Pancreas (tissue), 10 donors: ENCODE measurements at regions not wholly inside any gene's neighbourhood (a gene's known extent, or its start where the extent isn't known, plus 50 kb on each side); places are given as distances from the start of the nearest gene placed in this dataset.

Experiments used
- ATAC-seq, 4 donors: fragments of 200-7000 bp; cut with Tn5 transposase; one replicate each; pipeline versions ENCODE4 v1.8.0 to v1.9.1; 2020; ENCODE audit warnings: mild to moderate bottlenecking in 4 of 4, moderate library complexity in 4 of 4
- DNase-seq, 6 donors: peaks; one replicate each; pipeline ENCODE4 v3.0.0-alpha.2; 2020
- FAIRE-seq: peaks from 2 replicates; lab custom pipeline; 2012; peaks lifted over from hg19 to GRCh38; lab: Jason Lieb, UNC
- H3K27ac ChIP-seq, 4 donors: fragments of 200-600 bp; sonication (generic); 1 replicate in 3 of 4; 2 replicates in 1 of 4; pipeline versions ENCODE4 v1.5.0 to v1.8.0; 2020
- H3K27me3 ChIP-seq, 4 donors: fragments of 200-600 bp; one replicate each; pipeline ENCODE4 v1.8.0; 2021
- H3K36me3 ChIP-seq, 3 donors: fragments of 200-600 bp; sonication (generic) in 1 of 3; one replicate each; pipeline versions ENCODE4 v1.5.0 to v1.8.0; 2020 to 2021
- H3K4me1 ChIP-seq, 3 donors: fragments of 200-600 bp; one replicate each; pipeline ENCODE4 v1.8.0; 2021
- H3K4me3 ChIP-seq, 4 donors: fragments of 200-600 bp; sonication (generic) in 2 of 4; one replicate each; pipeline versions ENCODE4 v1.5.0 to v1.8.0; 2020 to 2021
- H3K9me3 ChIP-seq, 4 donors: fragments of 200-600 bp; one replicate each; pipeline ENCODE4 v1.8.0; 2021
- CTCF ChIP-seq, 4 donors: fragments of 200-600 bp; sonication (generic) in 3 of 4; IDR thresholded peaks; one replicate each; pipeline versions ENCODE4 v1.5.0 to v1.8.0; 2021; ENCODE audit warnings: antibody characterized with exemption in 4 of 4
- WGBS, 2 donors: extraction: QIAGEN DNeasy Blood & Tissue Kit; methylation state at CpG; one replicate each; pipeline ENCODE4 v1.1.7; 2013; 5-methylcytosine and 5-hydroxymethylcytosine counted together
- intact Hi-C, 3 donors: fragments of 100-400 bp; cut with DNase I; formaldehyde crosslinking; loops; one replicate each; pipeline versions ENCODE4 v1.11.1 to v1.14.2; 2022
- donor health status: healthy with polysubstance abuse.
- donor health status: DM: no; HTN: no; CAD: no; lungs with moderate emphysema.
- donor health status: DM: no; HTN: no; CAD: no.
- donor health status: control.
- donor health status: control.
- donor health status: Bipolar disorder and iron deficiency.
- donor health status: DM: yes; HTN: yes; CAD: no.
- donor health status: DM: no; HTN: no; CAD: no.
- donor health status: DM: no; HTN: no; CAD: no.
- donor health status: DM: yes; HTN: yes; CAD: no.

DNA sequence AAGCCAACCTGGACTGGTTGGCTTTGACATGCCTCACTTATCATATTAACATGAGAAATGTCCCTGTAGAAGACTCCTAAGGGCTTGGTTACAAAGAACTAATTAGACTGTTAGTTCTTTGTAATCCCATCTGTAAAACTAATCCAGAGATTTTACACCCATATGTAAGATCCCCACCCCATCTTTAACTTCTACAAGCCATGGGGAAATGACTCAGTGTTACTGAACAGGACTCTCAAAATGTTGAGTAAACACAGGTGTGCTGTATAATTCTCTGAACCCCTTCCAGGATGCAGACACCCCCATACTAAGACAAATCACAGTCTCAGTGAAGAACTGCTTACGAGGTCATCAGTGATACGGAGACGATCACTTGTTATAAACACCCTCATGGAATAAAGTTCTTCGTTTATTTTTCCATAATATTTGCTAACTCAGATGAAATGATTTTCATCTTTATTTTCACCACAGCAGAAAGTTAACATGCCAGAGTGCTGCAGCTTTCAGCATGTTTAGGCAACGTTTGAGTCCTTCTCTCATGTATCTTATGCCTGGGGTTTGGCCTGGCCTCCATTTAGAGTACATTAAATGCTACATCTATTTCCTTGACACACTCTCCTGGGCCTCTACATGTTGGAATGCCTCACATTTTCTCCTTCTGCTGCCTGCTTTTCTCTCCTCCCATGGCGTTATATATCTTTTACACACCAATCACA lies 55.3 kb upstream of the LEKR1 start:
- Histone ChIP-seq H3K4me3 (no peak overlapping the region), H3K27ac (no peak overlapping the region), H3K4me1 (no peaks in the 10 kb centered on the region), H3K36me3 (no peaks in the 10 kb centered on the region), H3K27me3 (no peaks in the 10 kb centered on the region), H3K9me3 (no peaks in the 10 kb centered on the region)
- intact Hi-C loops: no loop called here
- DNase-seq (no peak), ATAC-seq (no peak), FAIRE-seq (no peak)
- TF ChIP-seq CTCF (IDR thresholded peaks at IDR 0.05): no peak
- WGBS, 2 donors: 82 to 85% methylated on average over 6 of the region's 6 CpGs

- TF ChIP-seq CTCF (IDR thresholded peaks at IDR 0.05): no peak
Observed at GRCh38 chr3:156772588-156773206, 53.5 kb upstream of the LEKR1 start.

GRCh38 chr3:156776031-156776430 lies 50.1 kb upstream of the LEKR1 start:
- H3K9me3 ChIP-seq: no peaks in the 10 kb centered on the region
- ATAC-seq: no peak
- FAIRE-seq: no peak

More at GRCh38 chr3:156772588-156773206, 53.5 kb upstream of the LEKR1 start:
- no peaks in the 10 kb centered on the region for H3K4me1 ChIP-seq
- FAIRE-seq: no peak
- H3K4me3 ChIP-seq: no peak overlapping the region
- DNase-seq: peak in 1 of 6 donors; percentile 17
- no peak for ATAC-seq
- no peaks in the 10 kb centered on the region for H3K36me3 ChIP-seq
- no peaks in the 10 kb centered on the region for H3K27me3 ChIP-seq
- no peak overlapping the region for H3K27ac ChIP-seq
- 15 to 25% methylated on average over 2 of the region's 2 CpGs for WGBS, 2 donors
- H3K9me3 ChIP-seq: no peaks in the 10 kb centered on the region
- intact Hi-C loops: no loop called here

More at GRCh38 chr3:156776031-156776430, 50.1 kb upstream of the LEKR1 start:
- intact Hi-C loops: no loop called here
- Histone ChIP-seq H3K4me1 (no peaks in the 10 kb centered on the region), H3K4me3 (no peak overlapping the region), H3K27me3 (no peaks in the 10 kb centered on the region), H3K27ac (no peak overlapping the region), H3K36me3 (no peaks in the 10 kb centered on the region)
- WGBS, 2 donors: 90 to 95% methylated on average over 2 of the region's 2 CpGs
- no peak for DNase-seq
- no peak for TF ChIP-seq CTCF (IDR thresholded peaks at IDR 0.05)
